HL-60/S4 (cell line): ENCODE measurements at regions not wholly inside any gene's neighbourhood (a gene's known extent, or its start where the extent isn't known, plus 50 kb on each side); places are given as distances from the start of the nearest gene placed in this dataset.
"Not testable (repeated sequence)": the region's sequence is repeated elsewhere in the genome, so short reads cannot be mapped to it uniquely, and the experiment has no call there.

Experiments used
- in situ Hi-C: fragments of 300-500 bp; cut with MboI; formaldehyde crosslinking; loops from 2 replicates; pipeline ENCODE4 v1.14.3; 2022; ENCODE audit warnings: low sequenced_read_pairs

GRCh38 chr20:55693641-55694040, 311.7 kb downstream of the CBLN4 start:
- in situ Hi-C loops, result no loop called here

GRCh38 chr20:55685841-55686240, 319.5 kb downstream of the CBLN4 start:
- in situ Hi-C loops, result no loop called here

- in situ Hi-C loops, result no loop called here
These were observed 319.9 kb downstream of the CBLN4 start for GRCh38 chr20:55685425-55685824.

GRCh38 chr20:55684578-55684977, 320.7 kb downstream of the CBLN4 start:
- in situ Hi-C loops, result no loop called here

- in situ Hi-C loops, result no loop called here
These were observed 326.2 kb downstream of the CBLN4 start for GRCh38 chr20:55678970-55679667.

GRCh38 chr20:55678126-55678525, 327.2 kb downstream of the CBLN4 start:
- in situ Hi-C loops, result no loop called here

GRCh38 chr20:55677011-55677410, 328.3 kb downstream of the CBLN4 start:
- in situ Hi-C loops, result no loop called here

- in situ Hi-C loops, result no loop called here
These were observed 329.2 kb downstream of the CBLN4 start for GRCh38 chr20:55676097-55676496.

GRCh38 chr20:55668631-55669030, 336.7 kb downstream of the CBLN4 start:
- in situ Hi-C loops, result no loop called here

- in situ Hi-C loops, result no loop called here
These were observed 337.4 kb downstream of the CBLN4 start for GRCh38 chr20:55667955-55668354.

- in situ Hi-C loops, result no loop called here
These were observed 338.3 kb downstream of the CBLN4 start for GRCh38 chr20:55667024-55667423.

GRCh38 chr20:55656231-55656775, 349.0 kb downstream of the CBLN4 start:
- in situ Hi-C loops, result no loop called here

- in situ Hi-C loops, result no loop called here
These were observed 354.5 kb downstream of the CBLN4 start for GRCh38 chr20:55650657-55651360.

GRCh38 chr20:55649254-55649653, 356.1 kb downstream of the CBLN4 start:
- in situ Hi-C loops, result no loop called here

- in situ Hi-C loops, result no loop called here
These were observed 358.5 kb downstream of the CBLN4 start for GRCh38 chr20:55646851-55647250.

GRCh38 chr20:55641497-55641896, 363.8 kb downstream of the CBLN4 start:
- in situ Hi-C loops, result no loop called here

- in situ Hi-C loops, result no loop called here
These were observed 369.4 kb downstream of the CBLN4 start for GRCh38 chr20:55635870-55636269.

GRCh38 chr20:55632592-55632991, 372.7 kb downstream of the CBLN4 start:
- in situ Hi-C loops, result no loop called here

- in situ Hi-C loops, result not testable (repeated sequence)
These were observed 376.2 kb downstream of the CBLN4 start for GRCh38 chr20:55629143-55629542.

GRCh38 chr20:55626716-55627115, 378.6 kb downstream of the CBLN4 start:
- in situ Hi-C loops, result no loop called here

- in situ Hi-C loops, result no loop called here
These were observed 389.0 kb downstream of the CBLN4 start for GRCh38 chr20:55616367-55616766.

- in situ Hi-C loops, result no loop called here
These were observed 389.5 kb downstream of the CBLN4 start for GRCh38 chr20:55615818-55616217.
